ENCODE measurements at regions not wholly inside any gene's neighbourhood (a gene's known extent, or its start where the extent isn't known, plus 50 kb on each side); places are given as distances from the start of the nearest gene placed in this dataset.

GRCh38 chr5:58246461-58246944 lies 213.4 kb downstream of the PLK2 start:
- no peak for DNase-seq

GRCh38 chr5:58245476-58245840 lies 214.4 kb downstream of the PLK2 start:
- no peak for DNase-seq

- DNase-seq = no peak
Observed at GRCh38 chr5:58244819-58245475, 214.9 kb downstream of the PLK2 start.

GRCh38 chr5:58241389-58241788 lies 218.5 kb downstream of the PLK2 start:
- no peak for DNase-seq

- no peak for DNase-seq
Observed at GRCh38 chr5:58240322-58240721, 219.6 kb downstream of the PLK2 start.

- DNase-seq = no peak
Observed at GRCh38 chr5:58239731-58240130, 220.2 kb downstream of the PLK2 start.

- DNase-seq = no peak
Observed at GRCh38 chr5:58239045-58239444, 220.8 kb downstream of the PLK2 start.

GRCh38 chr5:58236498-58236897 lies 223.4 kb downstream of the PLK2 start:
- no peak for DNase-seq

- no peak for DNase-seq
Observed at GRCh38 chr5:58235299-58235698, 224.6 kb downstream of the PLK2 start.

GRCh38 chr5:58232130-58232529 lies 227.8 kb downstream of the PLK2 start:
- DNase-seq = no peak

GRCh38 chr5:58231041-58231440 lies 228.8 kb downstream of the PLK2 start:
- no peak for DNase-seq

GRCh38 chr5:58228896-58229295 lies 231.0 kb downstream of the PLK2 start:
- no peak for DNase-seq

GRCh38 chr5:58227858-58228257 lies 232.0 kb downstream of the PLK2 start:
- DNase-seq = no peak

- no peak for DNase-seq
Observed at GRCh38 chr5:58224661-58225060, 235.2 kb downstream of the PLK2 start.

- no peak for DNase-seq
Observed at GRCh38 chr5:58224221-58224620, 235.7 kb downstream of the PLK2 start.

GRCh38 chr5:58215364-58215763 lies 244.5 kb downstream of the PLK2 start:
- no peak for DNase-seq

- no peak for DNase-seq
Observed at GRCh38 chr5:58211441-58211840, 248.4 kb downstream of the PLK2 start.

GRCh38 chr5:58208674-58209073 lies 251.2 kb downstream of the PLK2 start:
- DNase-seq = no peak

- no peak for DNase-seq
Observed at GRCh38 chr5:58207076-58207475, 252.8 kb downstream of the PLK2 start.

GRCh38 chr5:58204966-58205365 lies 254.9 kb downstream of the PLK2 start:
- no peak for DNase-seq

GRCh38 chr5:58202941-58203444 lies 256.9 kb downstream of the PLK2 start:
- no peak for DNase-seq

- no peak for DNase-seq
Observed at GRCh38 chr5:58201922-58202648, 257.8 kb downstream of the PLK2 start.

- DNase-seq = no peak
Observed at GRCh38 chr5:58200451-58200850, 259.4 kb downstream of the PLK2 start.

- DNase-seq = no peak
Observed at GRCh38 chr5:58199087-58199486, 260.8 kb downstream of the PLK2 start.
